Body of pancreas (tissue), 4 donors: ENCODE measurements at regions not wholly inside any gene's neighbourhood (a gene's known extent, or its start where the extent isn't known, plus 50 kb on each side); places are given as distances from the start of the nearest gene placed in this dataset.
"Not testable (repeated sequence)": the region's sequence is repeated elsewhere in the genome, so short reads cannot be mapped to it uniquely, and the experiment has no call there.

Experiments
- CTCF ChIP-seq, 7 experiments: fragments of 450-650 bp in 4 of 7; fragments of 200-600 bp in 3 of 7; sonication (generic) in 3 of 7; IDR thresholded peaks; one replicate each; pipeline ENCODE4 v1.5.1; 2016 to 2019; ENCODE audit warnings: antibody characterized with exemption in 7 of 7
- POLR2A ChIP-seq, 3 donors: fragments of 450-650 bp; IDR thresholded peaks; one replicate each; pipeline ENCODE4 v1.6.1; 2016; ENCODE audit warnings: antibody characterized with exemption in 3 of 3, mild to moderate bottlenecking in 2 of 3

GRCh38 chr1:78203410-78203982, 157.7 kb downstream of the GIPC2 start:
- TF ChIP-seq CTCF, POLR2A (IDR thresholded peaks at IDR 0.05): not testable (repeated sequence)
